ENCODE measurements at regions not wholly inside any gene's neighbourhood (a gene's known extent, or its start where the extent isn't known, plus 50 kb on each side); places are given as distances from the start of the nearest gene placed in this dataset.

DNA sequence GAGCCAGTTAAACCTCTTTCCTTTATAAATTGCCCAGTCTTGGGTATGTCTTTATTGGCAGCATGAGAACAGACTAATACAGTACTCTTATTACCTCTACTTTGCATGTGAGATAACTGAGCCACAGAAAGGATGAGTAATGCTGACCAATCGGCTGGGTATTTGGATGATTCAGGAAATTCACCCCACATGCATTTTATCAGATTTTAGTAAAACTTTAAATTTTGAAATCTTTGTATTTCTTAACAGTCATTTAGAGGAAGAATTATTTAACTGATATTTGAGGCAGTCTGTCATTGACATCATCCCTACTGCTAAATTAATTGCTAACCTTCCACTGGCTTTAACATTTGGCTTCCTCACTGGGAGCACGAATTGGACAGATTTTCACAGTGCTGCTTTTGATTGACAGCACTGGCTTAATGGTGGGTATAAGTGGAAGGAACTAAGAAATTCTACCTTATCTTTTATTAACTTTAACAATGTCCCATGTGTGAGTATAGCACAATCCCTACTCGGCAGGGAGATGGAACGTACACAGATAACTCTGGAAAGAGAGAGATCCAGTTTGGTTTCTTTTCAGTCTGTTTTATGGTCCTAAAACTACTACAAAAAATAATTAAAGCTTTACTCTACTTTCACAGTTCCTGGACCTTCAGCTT lies 261.0 kb downstream of the DACT1 start:
- Histone ChIP-seq H3K27ac (ENCODE audit: low read depth in 2 of 2, low read length in 1 of 2) (peak overlapping the region; percentile 6 to 97; a peak in 3 of 4 replicates), H3K36me3 (replicated peaks in 1 of 2; ENCODE audit: control insufficient read depth in 1 of 2, insufficient read depth in 2 of 2, low read length in 1 of 2) (peaks cover 0 to 5% of the 10 kb centered on the region in 2 experiments), H3K4me1 (ENCODE audit: control insufficient read depth in 1 of 2, insufficient read depth in 2 of 2, low read depth in 1 of 2, low read length in 1 of 2) (0 out of 4 replicates have a peak, but pooled peaks cover 0 to 11% of the 10 kb centered on the region in 2 experiments), H3K9ac (peak overlapping the region; percentile 53; the same call in 1 of the 2 replicates), H3K4me3 (ENCODE audit: low read depth in 2 of 2, low read length in 1 of 2) (no peak overlapping the region), H3K4me2 (peak overlapping the region; percentile 24), H3K79me2 (ENCODE audit: insufficient read depth) (no peaks in the 10 kb centered on the region), H3K27me3 (ENCODE audit: insufficient read depth) (no peaks in the 10 kb centered on the region), H3K9me3 (peaks cover 7% of the 10 kb centered on the region; the same call in 1 of the 2 replicates), H3K9me2 (no peaks in the 10 kb centered on the region), H4K20me1 (ENCODE audit: insufficient read depth) (no peaks in the 10 kb centered on the region), H3F3A (replicated peaks; ENCODE audit: insufficient read depth) (peaks cover 27% of the 10 kb centered on the region), H2AFZ (ENCODE audit: low read depth) (no peak overlapping the region)
- TF ChIP-seq EZH2phosphoT487 (IDR thresholded peaks at IDR 0.05; ENCODE audit: borderline replicate concordance, low read depth), result no peak
- TF ChIP-seq, protein P1, sequence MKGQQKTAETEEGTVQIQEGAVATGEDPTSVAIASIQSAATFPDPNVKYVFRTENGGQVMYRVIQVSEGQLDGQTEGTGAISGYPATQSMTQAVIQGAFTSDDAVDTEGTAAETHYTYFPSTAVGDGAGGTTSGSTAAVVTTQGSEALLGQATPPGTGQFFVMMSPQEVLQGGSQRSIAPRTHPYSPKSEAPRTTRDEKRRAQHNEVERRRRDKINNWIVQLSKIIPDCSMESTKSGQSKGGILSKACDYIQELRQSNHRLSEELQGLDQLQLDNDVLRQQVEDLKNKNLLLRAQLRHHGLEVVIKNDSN (IDR thresholded peaks at IDR 0.05; ENCODE audit: borderline replicate concordance, low read depth), result no peak
- peak; percentile 100 for TF ChIP-seq FOSL2 (IDR thresholded peaks at IDR 0.05; ENCODE audit: borderline replicate concordance, low read depth)
- TF ChIP-seq TCF12 (IDR thresholded peaks at IDR 0.05), result peak; percentile 98
- peak; percentile 93 for TF ChIP-seq PBX3 (IDR thresholded peaks at IDR 0.05)
- TF ChIP-seq NFIC (IDR thresholded peaks at IDR 0.05; ENCODE audit: borderline replicate concordance), result peak; percentile 87
- TF ChIP-seq RCOR1 (IDR thresholded peaks at IDR 0.05; ENCODE audit: low read length), result no peak
- no peak; the same call in 1 of the 2 replicates for TF ChIP-seq ELF1 (IDR thresholded peaks at IDR 0.05)
- peak; percentile 99 for TF ChIP-seq JUND (IDR thresholded peaks at IDR 0.05)
- TF ChIP-seq SIN3A (IDR thresholded peaks at IDR 0.05; ENCODE audit: borderline replicate concordance, low read depth, low read length), result no peak
- peak; percentile 70; the same call in 1 of the 2 replicates for TF ChIP-seq POLR2AphosphoS5 (IDR thresholded peaks at IDR 0.05; ENCODE audit: low read depth, low read length)
- TF ChIP-seq EP300 (IDR thresholded peaks at IDR 0.05; ENCODE audit: borderline replicate concordance in 1 of 2, low read depth in 1 of 2, low read length in 1 of 2), result peak in 1 of 2 experiments; percentile 98; a peak in 2 of 4 replicates
- peak; percentile 75; the same call in 1 of the 2 replicates for TF ChIP-seq ZBTB33 (IDR thresholded peaks at IDR 0.05; ENCODE audit: borderline replicate concordance, low read depth)
- TF ChIP-seq MEF2A (IDR thresholded peaks at IDR 0.05; ENCODE audit: borderline replicate concordance, low read depth), result peak; percentile 85
- peak; percentile 98 for TF ChIP-seq FOXM1 (IDR thresholded peaks at IDR 0.05; ENCODE audit: low read depth)
- TF ChIP-seq RXRA (IDR thresholded peaks at IDR 0.05; ENCODE audit: borderline replicate concordance, low read depth), result peak; percentile 84; the same call in 1 of the 2 replicates
- TF ChIP-seq TEAD4 (IDR thresholded peaks at IDR 0.05; ENCODE audit: borderline replicate concordance, insufficient read depth), result peak; percentile 99
- ChIA-PET POLR2A (no interaction called here), CTCF (no interaction called here)
- WGBS (ENCODE audit: low lambda C conversion rate), result 18% methylated on average over 4 of the region's 4 CpGs
- DNase-seq, result no peak
